Uterus (tissue), 3 donors: ENCODE measurements at regions not wholly inside any gene's neighbourhood (a gene's known extent, or its start where the extent isn't known, plus 50 kb on each side); places are given as distances from the start of the nearest gene placed in this dataset.

Experiments used
- DNase-seq, 2 donors: peaks; one replicate each; pipeline ENCODE4 v3.0.0-alpha.2; 2019 to 2020
- H3K27ac ChIP-seq, 2 donors: fragments of 200-600 bp; sonication (generic); 1 replicate in 1 of 2; 2 replicates in 1 of 2; pipeline ENCODE4 v1.5.1; 2016 to 2018
- H3K27me3 ChIP-seq, 2 donors: fragments of 200-600 bp; sonication (generic); one replicate each; pipeline ENCODE4 v1.5.1; 2018 to 2019; ENCODE audit warnings: control low read depth in 1 of 2
- H3K36me3 ChIP-seq, 2 donors: fragments of 200-600 bp; sonication (generic); one replicate each; pipeline ENCODE4 v1.5.1; 2019; ENCODE audit warnings: control low read depth in 1 of 2
- H3K4me1 ChIP-seq, 2 donors: fragments of 200-600 bp; sonication (generic); one replicate each; pipeline ENCODE4 v1.5.1; 2018 to 2019; ENCODE audit warnings: control low read depth in 1 of 2
- H3K4me3 ChIP-seq, 2 donors: fragments of 200-600 bp; sonication (generic); 1 replicate in 1 of 2; 2 replicates in 1 of 2; pipeline ENCODE4 v1.5.1; 2018 to 2019; ENCODE audit warnings: mild to moderate bottlenecking in 1 of 2
- H3K9me3 ChIP-seq, 2 donors: fragments of 200-600 bp; sonication (generic); one replicate each; pipeline ENCODE4 v1.5.1; 2019; ENCODE audit warnings: control low read depth in 1 of 2
- POLR2A ChIP-seq, 2 donors: fragments of 450-650 bp; IDR thresholded peaks; one replicate each; pipeline ENCODE4 v1.6.1; 2016; ENCODE audit warnings: antibody characterized with exemption in 2 of 2, mild to moderate bottlenecking in 1 of 2, moderate library complexity in 1 of 2
- intact Hi-C: fragments of 100-400 bp; cut with DNase I; formaldehyde crosslinking; loops from one replicate; pipeline ENCODE4 v1.15.1; 2023; ENCODE audit warnings: low total_unique reads
- TF ChIP-seq, protein P1 (sequence below), 4 experiments: fragments of 200-600 bp in 2 of 4; fragments of 450-650 bp in 2 of 4; sonication (generic) in 2 of 4; IDR thresholded peaks; one replicate each; pipeline ENCODE4 v1.5.1; 2016 to 2019; ENCODE audit warnings: antibody characterized with exemption in 4 of 4, mild to moderate bottlenecking in 2 of 4, moderate library complexity in 1 of 4
- donor health status: DM: yes; HTN: yes; CAD: no.

DNA sequence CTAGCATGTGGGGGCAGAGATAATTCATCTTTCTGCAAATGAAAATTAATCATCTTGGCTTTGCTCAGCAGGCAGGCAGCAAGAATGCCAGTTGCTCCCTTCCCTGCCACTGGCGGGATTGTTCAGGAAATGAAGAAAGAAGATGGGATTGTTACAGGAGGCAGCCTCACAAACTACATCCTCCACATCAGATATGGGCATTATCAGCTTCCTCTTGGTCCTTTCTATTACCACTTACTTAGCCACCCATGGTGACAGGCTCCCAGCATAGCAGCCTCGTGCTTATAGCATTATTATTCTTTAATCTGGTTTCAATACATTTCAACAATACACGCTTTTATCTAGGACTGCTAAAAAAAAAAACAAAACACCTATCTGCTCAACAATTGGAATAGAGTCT is 461.6 kb upstream of the ISX start:
- Histone ChIP-seq H3K27ac (no peak overlapping the region), H3K4me1 (no peaks in the 10 kb centered on the region), H3K9me3 (no peaks in the 10 kb centered on the region), H3K27me3 (no peaks in the 10 kb centered on the region), H3K4me3 (no peak overlapping the region), H3K36me3 (no peaks in the 10 kb centered on the region)
- intact Hi-C loops: no loop called here
- DNase-seq: no peak
- TF ChIP-seq POLR2A (IDR thresholded peaks at IDR 0.05): no peak
- TF ChIP-seq, protein P1, sequence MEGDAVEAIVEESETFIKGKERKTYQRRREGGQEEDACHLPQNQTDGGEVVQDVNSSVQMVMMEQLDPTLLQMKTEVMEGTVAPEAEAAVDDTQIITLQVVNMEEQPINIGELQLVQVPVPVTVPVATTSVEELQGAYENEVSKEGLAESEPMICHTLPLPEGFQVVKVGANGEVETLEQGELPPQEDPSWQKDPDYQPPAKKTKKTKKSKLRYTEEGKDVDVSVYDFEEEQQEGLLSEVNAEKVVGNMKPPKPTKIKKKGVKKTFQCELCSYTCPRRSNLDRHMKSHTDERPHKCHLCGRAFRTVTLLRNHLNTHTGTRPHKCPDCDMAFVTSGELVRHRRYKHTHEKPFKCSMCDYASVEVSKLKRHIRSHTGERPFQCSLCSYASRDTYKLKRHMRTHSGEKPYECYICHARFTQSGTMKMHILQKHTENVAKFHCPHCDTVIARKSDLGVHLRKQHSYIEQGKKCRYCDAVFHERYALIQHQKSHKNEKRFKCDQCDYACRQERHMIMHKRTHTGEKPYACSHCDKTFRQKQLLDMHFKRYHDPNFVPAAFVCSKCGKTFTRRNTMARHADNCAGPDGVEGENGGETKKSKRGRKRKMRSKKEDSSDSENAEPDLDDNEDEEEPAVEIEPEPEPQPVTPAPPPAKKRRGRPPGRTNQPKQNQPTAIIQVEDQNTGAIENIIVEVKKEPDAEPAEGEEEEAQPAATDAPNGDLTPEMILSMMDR (IDR thresholded peaks at IDR 0.05): no peak

DNA sequence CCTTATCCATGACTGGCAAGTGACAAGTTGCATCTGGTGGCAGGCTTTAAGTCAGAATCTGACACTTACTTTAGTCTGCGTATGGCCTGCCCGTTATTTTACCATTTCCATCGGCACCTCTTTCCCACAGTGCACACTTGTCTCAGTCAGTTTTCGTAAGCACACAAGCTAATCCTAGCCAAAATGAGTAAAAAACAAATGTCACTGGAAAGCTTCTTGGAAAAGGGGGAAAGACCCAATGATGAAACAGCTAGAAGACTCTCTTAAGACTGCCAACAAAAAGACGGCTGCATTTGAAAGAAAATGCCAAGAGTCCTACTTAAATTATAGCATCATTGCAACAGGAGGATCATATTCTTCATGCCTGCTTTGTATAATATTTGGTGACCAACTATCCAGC is 457.9 kb upstream of the ISX start:
- Histone ChIP-seq H3K27me3 (no peaks in the 10 kb centered on the region), H3K9me3 (no peaks in the 10 kb centered on the region), H3K27ac (no peak overlapping the region), H3K36me3 (no peaks in the 10 kb centered on the region), H3K4me1 (no peaks in the 10 kb centered on the region), H3K4me3 (no peak overlapping the region)
- no peak for DNase-seq
- TF ChIP-seq, protein P1 (IDR thresholded peaks at IDR 0.05): no peak
- no peak for TF ChIP-seq POLR2A (IDR thresholded peaks at IDR 0.05)
- intact Hi-C loops: no loop called here

DNA sequence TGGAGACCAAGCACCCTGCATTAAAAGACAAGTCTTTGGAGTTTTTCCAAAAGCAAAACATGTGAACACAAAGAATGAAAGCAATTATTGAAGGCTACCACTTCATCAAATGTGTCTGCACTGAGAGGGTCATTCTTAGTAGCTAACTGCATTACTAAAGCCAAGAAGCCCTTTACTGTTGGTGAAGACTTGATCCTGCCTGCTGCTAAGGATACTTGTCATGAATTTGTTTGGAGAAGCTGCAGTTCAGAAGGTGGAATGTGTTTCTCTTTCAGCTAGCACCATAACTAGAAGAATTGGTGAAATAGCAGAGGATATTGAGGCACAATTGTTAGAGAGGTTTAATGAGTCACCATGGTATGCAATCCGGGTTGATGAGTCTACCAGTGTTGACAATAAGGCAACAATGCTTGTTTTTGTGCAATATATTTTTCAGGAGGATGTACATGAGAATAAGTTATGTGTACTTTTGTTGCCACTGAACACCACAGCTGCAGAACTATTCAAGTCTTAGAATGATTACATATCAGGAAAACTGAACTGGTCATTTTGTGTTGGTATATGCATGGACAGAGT is 457.3 kb upstream of the ISX start:
- no peaks in the 10 kb centered on the region for H3K9me3 ChIP-seq
- H3K4me3 ChIP-seq: no peak overlapping the region
- no peak overlapping the region for H3K27ac ChIP-seq
- TF ChIP-seq, protein P1 (IDR thresholded peaks at IDR 0.05): no peak
- TF ChIP-seq POLR2A (IDR thresholded peaks at IDR 0.05): no peak
- no peaks in the 10 kb centered on the region for H3K27me3 ChIP-seq
- no peak for DNase-seq
- no peaks in the 10 kb centered on the region for H3K36me3 ChIP-seq
- intact Hi-C loops: no loop called here
- no peaks in the 10 kb centered on the region for H3K4me1 ChIP-seq

DNA sequence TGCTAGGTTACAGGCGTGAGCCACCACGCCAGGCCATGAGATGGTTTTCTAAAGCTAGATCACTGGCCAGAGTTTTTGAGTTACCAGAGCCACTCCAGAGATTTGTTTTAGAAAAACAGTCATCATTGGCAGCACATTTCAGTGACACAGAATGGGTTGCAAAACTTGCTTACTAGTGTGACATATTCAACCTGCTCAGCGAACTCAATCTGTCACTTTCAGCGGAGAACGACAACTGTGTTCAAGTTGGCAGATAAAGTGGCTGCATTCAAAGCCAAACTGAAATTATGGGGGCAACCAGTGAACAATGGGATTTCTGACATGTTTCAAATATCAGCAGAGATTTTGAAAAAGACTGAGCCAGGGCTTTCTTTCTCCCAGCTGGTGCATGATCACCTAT is 456.3 kb upstream of the ISX start:
- DNase-seq: no peak
- intact Hi-C loops: no loop called here
- Histone ChIP-seq H3K36me3 (no peaks in the 10 kb centered on the region), H3K27me3 (no peaks in the 10 kb centered on the region), H3K4me1 (no peaks in the 10 kb centered on the region), H3K4me3 (no peak overlapping the region), H3K9me3 (no peaks in the 10 kb centered on the region), H3K27ac (no peak overlapping the region)
- TF ChIP-seq POLR2A (IDR thresholded peaks at IDR 0.05): no peak
- TF ChIP-seq, protein P1 (IDR thresholded peaks at IDR 0.05): no peak

DNA sequence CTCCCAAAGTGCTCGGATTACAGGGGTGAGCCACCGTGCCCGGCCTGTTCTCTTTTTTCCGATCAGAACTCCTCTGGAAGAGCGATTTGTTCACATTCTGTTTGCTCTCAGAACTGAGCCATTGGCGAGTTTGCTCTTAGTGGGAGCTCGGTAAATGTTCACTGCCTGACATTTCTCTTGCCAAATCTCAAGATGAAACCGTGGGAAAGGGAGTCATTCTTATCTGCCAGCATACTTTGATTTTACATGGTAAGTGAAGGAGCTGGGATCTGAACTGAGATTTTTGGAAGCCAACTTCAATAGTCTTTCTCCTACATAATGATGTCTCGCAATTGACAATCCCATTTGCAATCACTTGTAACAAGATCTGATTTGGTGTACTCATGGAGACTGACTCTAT is 445.8 kb upstream of the ISX start:
- no peak for DNase-seq
- Histone ChIP-seq H3K27ac (no peak overlapping the region), H3K36me3 (no peaks in the 10 kb centered on the region), H3K27me3 (no peaks in the 10 kb centered on the region), H3K9me3 (no peaks in the 10 kb centered on the region), H3K4me3 (no peak overlapping the region), H3K4me1 (no peaks in the 10 kb centered on the region)
- intact Hi-C loops: no loop called here
- TF ChIP-seq POLR2A (IDR thresholded peaks at IDR 0.05): no peak
- TF ChIP-seq, protein P1 (IDR thresholded peaks at IDR 0.05): no peak
